HG02610 (cell line): ENCODE measurements at regions not wholly inside any gene's neighbourhood (a gene's known extent, or its start where the extent isn't known, plus 50 kb on each side); places are given as distances from the start of the nearest gene placed in this dataset.
"Not testable (repeated sequence)": the region's sequence is repeated elsewhere in the genome, so short reads cannot be mapped to it uniquely, and the experiment has no call there.

Experiments used
- ATAC-seq: cut with Tn5 transposase; IDR thresholded peaks from one replicate; pipeline ENCODE4 v1.9.1; 2021; ENCODE audit warnings: mild to moderate bottlenecking, moderate library complexity; ENCODE audit not compliant: unreplicated experiment

- no peak for ATAC-seq
Observed at GRCh38 chr13:70817576-70817975, 709.3 kb upstream of the KLHL1 start.

GRCh38 chr13:70816853-70817252 is 708.6 kb upstream of the KLHL1 start:
- no peak for ATAC-seq

- no peak for ATAC-seq
Observed at GRCh38 chr13:70814684-70815083, 706.4 kb upstream of the KLHL1 start.

- ATAC-seq = no peak
Observed at GRCh38 chr13:70812481-70812880, 704.2 kb upstream of the KLHL1 start.

- no peak for ATAC-seq
Observed at GRCh38 chr13:70809588-70809987, 701.3 kb upstream of the KLHL1 start.

- peak; percentile 80 for ATAC-seq
Observed at GRCh38 chr13:70798385-70798784, 690.1 kb upstream of the KLHL1 start.

GRCh38 chr13:70795484-70795883 is 687.2 kb upstream of the KLHL1 start:
- no peak for ATAC-seq

- no peak for ATAC-seq
Observed at GRCh38 chr13:70792121-70792520, 683.9 kb upstream of the KLHL1 start.

GRCh38 chr13:70789751-70790150 is 681.5 kb upstream of the KLHL1 start:
- ATAC-seq = no peak

GRCh38 chr13:70788074-70788473 is 679.8 kb upstream of the KLHL1 start:
- ATAC-seq = no peak

- no peak for ATAC-seq
Observed at GRCh38 chr13:70784207-70784989, 676.1 kb upstream of the KLHL1 start.

- ATAC-seq = no peak
Observed at GRCh38 chr13:70769817-70770216, 661.6 kb upstream of the KLHL1 start.

- ATAC-seq = no peak
Observed at GRCh38 chr13:70758932-70759331, 650.7 kb upstream of the KLHL1 start.

GRCh38 chr13:70756088-70756487 is 647.8 kb upstream of the KLHL1 start:
- no peak for ATAC-seq

GRCh38 chr13:70755456-70755855 is 647.2 kb upstream of the KLHL1 start:
- ATAC-seq = no peak

- ATAC-seq = no peak
Observed at GRCh38 chr13:70747262-70747661, 639.0 kb upstream of the KLHL1 start.

- ATAC-seq = not testable (repeated sequence)
Observed at GRCh38 chr13:70746469-70746868, 638.2 kb upstream of the KLHL1 start.

GRCh38 chr13:70736622-70737317 is 628.5 kb upstream of the KLHL1 start:
- ATAC-seq = no peak

GRCh38 chr13:70732611-70733010 is 624.4 kb upstream of the KLHL1 start:
- no peak for ATAC-seq

GRCh38 chr13:70729369-70729768 is 621.1 kb upstream of the KLHL1 start:
- no peak for ATAC-seq

GRCh38 chr13:70723732-70724131 is 615.5 kb upstream of the KLHL1 start:
- no peak for ATAC-seq

GRCh38 chr13:70720386-70720785 is 612.1 kb upstream of the KLHL1 start:
- no peak for ATAC-seq
